Fibroblast of lung (primary cell): ENCODE measurements at regions not wholly inside any gene's neighbourhood (a gene's known extent, or its start where the extent isn't known, plus 50 kb on each side); places are given as distances from the start of the nearest gene placed in this dataset.

Source experiments
- CTCF ChIP-seq, 2 donors: IDR thresholded peaks in 1 of 2; conservative IDR thresholded peaks in 1 of 2; 1 replicate in 1 of 2; 2 replicates in 1 of 2; pipeline ENCODE4 v1.5.1; 2011 to 2012; ENCODE audit warnings: low read length in 2 of 2, control low read depth in 1 of 2, inconsistent platforms in 1 of 2, low read depth in 1 of 2, mild to moderate bottlenecking in 1 of 2
- EZH2 ChIP-seq: IDR thresholded peaks from 2 replicates; pipeline ENCODE4 v1.5.1; 2012; ENCODE audit warnings: low read length, control low read depth, mild to moderate bottlenecking; ENCODE audit errors: missing control alignments

- TF ChIP-seq EZH2 (no peak), CTCF (conservative IDR thresholded peaks at IDR 0.05 in 1 of 2, IDR thresholded peaks at IDR 0.05 in 1 of 2; ENCODE audit: low read depth in 1 of 2, low read length in 2 of 2) (no peak)
Observed at GRCh38 chr17:79465011-79465680, 145.7 kb downstream of the RBFOX3 start.
